ENCODE measurements at regions not wholly inside any gene's neighbourhood (a gene's known extent, or its start where the extent isn't known, plus 50 kb on each side); places are given as distances from the start of the nearest gene placed in this dataset.

DNA sequence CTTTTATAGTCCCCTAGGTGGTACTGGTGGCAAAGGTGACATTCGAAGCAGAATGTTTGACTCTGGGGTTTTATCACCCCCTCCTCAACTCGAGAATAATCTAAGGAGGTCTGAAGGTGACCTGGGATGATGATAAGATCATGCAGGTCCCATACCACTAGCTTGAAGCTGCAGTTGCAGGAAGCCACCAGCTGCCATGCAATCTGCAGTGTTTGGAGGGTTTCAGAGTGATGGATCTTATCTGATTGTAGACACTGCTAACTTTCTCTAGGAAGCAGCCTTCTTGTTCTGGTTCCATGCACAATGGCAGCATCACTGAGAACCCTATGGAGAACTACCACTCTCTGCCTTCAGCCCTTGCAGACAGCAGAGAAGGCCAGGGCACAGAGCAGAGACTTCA is 59.4 kb upstream of the LRPPRC start:
- no peak overlapping the region for H3K14ac ChIP-seq (ENCODE audit: insufficient read depth, low read length)
- TF ChIP-seq, protein P1, sequence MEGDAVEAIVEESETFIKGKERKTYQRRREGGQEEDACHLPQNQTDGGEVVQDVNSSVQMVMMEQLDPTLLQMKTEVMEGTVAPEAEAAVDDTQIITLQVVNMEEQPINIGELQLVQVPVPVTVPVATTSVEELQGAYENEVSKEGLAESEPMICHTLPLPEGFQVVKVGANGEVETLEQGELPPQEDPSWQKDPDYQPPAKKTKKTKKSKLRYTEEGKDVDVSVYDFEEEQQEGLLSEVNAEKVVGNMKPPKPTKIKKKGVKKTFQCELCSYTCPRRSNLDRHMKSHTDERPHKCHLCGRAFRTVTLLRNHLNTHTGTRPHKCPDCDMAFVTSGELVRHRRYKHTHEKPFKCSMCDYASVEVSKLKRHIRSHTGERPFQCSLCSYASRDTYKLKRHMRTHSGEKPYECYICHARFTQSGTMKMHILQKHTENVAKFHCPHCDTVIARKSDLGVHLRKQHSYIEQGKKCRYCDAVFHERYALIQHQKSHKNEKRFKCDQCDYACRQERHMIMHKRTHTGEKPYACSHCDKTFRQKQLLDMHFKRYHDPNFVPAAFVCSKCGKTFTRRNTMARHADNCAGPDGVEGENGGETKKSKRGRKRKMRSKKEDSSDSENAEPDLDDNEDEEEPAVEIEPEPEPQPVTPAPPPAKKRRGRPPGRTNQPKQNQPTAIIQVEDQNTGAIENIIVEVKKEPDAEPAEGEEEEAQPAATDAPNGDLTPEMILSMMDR (conservative IDR thresholded peaks at IDR 0.05), result peak; percentile 19; the same call in 1 of the 3 replicates
- no peak overlapping the region for H3K4ac ChIP-seq (ENCODE audit: low read depth, low read length)
- H3K18ac ChIP-seq (ENCODE audit: insufficient read length, low read depth, low read length), result no peak overlapping the region
- no peak overlapping the region for H2BK12ac ChIP-seq (ENCODE audit: insufficient read length, low read depth, low read length)
- no peak overlapping the region for H4K8ac ChIP-seq (replicated peaks; ENCODE audit: insufficient read length, low read depth, low read length)
- H3K9me3 ChIP-seq (ENCODE audit: control insufficient read depth, low read depth, low read length), result peaks cover 6% of the 10 kb centered on the region
- no peaks in the 10 kb centered on the region for H3K23me2 ChIP-seq (ENCODE audit: insufficient read length, low read depth, low read length, poor library complexity, severe bottlenecking)
- H3K27me3 ChIP-seq (ENCODE audit: insufficient read depth, low read length), result no peaks in the 10 kb centered on the region
- no peak overlapping the region for H2AFZ ChIP-seq (ENCODE audit: low read length)
- H3K4me2 ChIP-seq (ENCODE audit: insufficient read depth, insufficient read length, low read length), result no peak overlapping the region
- H2BK20ac ChIP-seq (ENCODE audit: low read depth, low read length, poor library complexity, severe bottlenecking), result no peak overlapping the region
- H3K79me2 ChIP-seq (ENCODE audit: insufficient read depth, low read length), result no peaks in the 10 kb centered on the region
- DNase-seq, result no peak
- WGBS (ENCODE audit: extremely low coverage, insufficient read length, low lambda C conversion rate), result no CpG with 5 or more reads among the region's 2 CpGs
- H3K79me1 ChIP-seq (ENCODE audit: insufficient read depth, low read depth, low read length, poor library complexity, severe bottlenecking), result no peaks in the 10 kb centered on the region
- H3T11ph ChIP-seq (ENCODE audit: low read length), result no peak overlapping the region
- H3K56ac ChIP-seq (ENCODE audit: insufficient read length, low read depth, low read length), result no peak overlapping the region
- Mint-ChIP-seq H3K27ac (no peak overlapping the region), H3K27me3 (ENCODE audit: low read depth) (peaks cover 32% of the 10 kb centered on the region), H3K9me3 (peaks cover 12 to 13% of the 10 kb centered on the region in 2 experiments), H3K4me1 (peaks cover 21 to 23% of the 10 kb centered on the region in 2 experiments), H3K4me3 (no peak overlapping the region), H3K36me3 (ENCODE audit: insufficient read depth in 1 of 3, low read depth in 3 of 3) (peaks cover 6 to 13% (median 6%) of the 10 kb centered on the region in 3 experiments; a peak in 5 of 7 replicates)
- H2BK5ac ChIP-seq (ENCODE audit: insufficient read length, low read length), result no peak overlapping the region
- no peak overlapping the region for H3K27ac ChIP-seq (ENCODE audit: insufficient read length, low read depth, low read length)
- H4K20me1 ChIP-seq (ENCODE audit: control insufficient read depth, insufficient read depth, insufficient read length), result no peaks in the 10 kb centered on the region
- H2AK5ac ChIP-seq (ENCODE audit: insufficient read length, low read length), result no peak overlapping the region
- H3K23ac ChIP-seq (ENCODE audit: insufficient read length, low read depth, low read length), result no peak overlapping the region
- no peak overlapping the region for H2BK120ac ChIP-seq (ENCODE audit: low read depth, low read length, poor library complexity, severe bottlenecking)
- no peak overlapping the region for H2BK15ac ChIP-seq (ENCODE audit: low read depth, low read length)
- H4K5ac ChIP-seq (ENCODE audit: insufficient read length, low read depth, low read length), result no peak overlapping the region
- H3K9ac ChIP-seq (ENCODE audit: extremely low read depth, insufficient read length, low read length), result no peak overlapping the region
- H3K4me1 ChIP-seq (ENCODE audit: insufficient read depth, low read length), result peaks cover 13% of the 10 kb centered on the region; the same call in 1 of the 2 replicates
- no peak overlapping the region for H4K91ac ChIP-seq (ENCODE audit: insufficient read length, low read depth, low read length)
